Adrenal gland (tissue), 9 donors: ENCODE measurements at regions not wholly inside any gene's neighbourhood (a gene's known extent, or its start where the extent isn't known, plus 50 kb on each side); places are given as distances from the start of the nearest gene placed in this dataset.

Experiments used
- DNase-seq, 7 donors: peaks; one replicate each; pipeline ENCODE4 v3.0.0-alpha.2; 2019 to 2020
- H3K27ac ChIP-seq, 5 donors: fragments of 200-600 bp; sonication (generic) in 4 of 5; 1 replicate in 3 of 5; 2 replicates in 2 of 5; pipeline versions ENCODE4 v1.5.1 to v1.8.0; 2016 to 2020; ENCODE audit warnings: mild to moderate bottlenecking in 1 of 5
- H3K27me3 ChIP-seq: fragments of 200-600 bp; 2 replicates; pipeline ENCODE4 v1.8.0; 2021
- H3K36me3 ChIP-seq, 2 donors: fragments of 200-600 bp; replicated peaks in 1 of 2; 1 replicate in 1 of 2; 2 replicates in 1 of 2; pipeline versions ENCODE4 v1.5.1 to v1.8.0; 2018 to 2022
- H3K4me1 ChIP-seq, 2 donors: fragments of 200-600 bp; replicated peaks in 1 of 2; 1 replicate in 1 of 2; 2 replicates in 1 of 2; pipeline versions ENCODE4 v1.5.1 to v1.8.0; 2018 to 2021
- H3K4me3 ChIP-seq, 4 donors: fragments of 200-600 bp; sonication (generic) in 3 of 4; one replicate each; pipeline ENCODE4 v1.5.1; 2016 to 2018
- H3K9me3 ChIP-seq, 3 donors: fragments of 200-600 bp; sonication (generic) in 1 of 3; replicated peaks in 1 of 3; 1 replicate in 2 of 3; 2 replicates in 1 of 3; pipeline versions ENCODE4 v1.5.1 to v1.8.0; 2016 to 2021
- CTCF ChIP-seq, 6 experiments: fragments of 450-650 bp in 4 of 6; fragments of 200-600 bp in 2 of 6; sonication (generic) in 1 of 6; IDR thresholded peaks; 1 replicate in 5 of 6; 2 replicates in 1 of 6; pipeline versions ENCODE4 v1.5.1 to v1.8.0; 2016 to 2021; ENCODE audit warnings: antibody characterized with exemption in 6 of 6, mild to moderate bottlenecking in 2 of 6, moderate library complexity in 1 of 6
- POLR2A ChIP-seq, 2 donors: fragments of 450-650 bp; IDR thresholded peaks; one replicate each; pipeline ENCODE4 v1.6.1; 2017; ENCODE audit warnings: antibody characterized with exemption in 2 of 2, mild to moderate bottlenecking in 2 of 2, moderate library complexity in 1 of 2
- WGBS, 4 donors: extraction: QIAGEN DNeasy Blood & Tissue Kit in 2 of 4; methylation state at CpG; one replicate each; pipeline versions ENCODE4 v1.1.5 to v1.1.7; 2013 to 2017; 5-methylcytosine and 5-hydroxymethylcytosine counted together
- intact Hi-C, 2 donors: fragments of 100-400 bp; cut with DNase I; formaldehyde crosslinking; loops; one replicate each; pipeline versions ENCODE4 v1.14.1 to v1.15.0; 2022 to 2023
- donor health status: healthy with polysubstance abuse.
- donor health status: Bipolar disorder and iron deficiency.
- donor health status: DM: yes; HTN: yes; CAD: no.
- donor health status: DM: no; HTN: no; CAD: no.
- donor health status: DM: no; HTN: no; CAD: no.

- Histone ChIP-seq H3K9me3 (no peaks in the 10 kb centered on the region), H3K27ac (no peak overlapping the region), H3K4me1 (no peaks in the 10 kb centered on the region), H3K4me3 (no peak overlapping the region), H3K36me3 (no peaks in the 10 kb centered on the region), H3K27me3 (no peaks in the 10 kb centered on the region)
- TF ChIP-seq CTCF (IDR thresholded peaks at IDR 0.05) (no peak), POLR2A (IDR thresholded peaks at IDR 0.05) (no peak)
- DNase-seq = no peak
- intact Hi-C loops = no loop called here
Observed at GRCh38 chr4:147368948-147369347, 111.9 kb upstream of the EDNRA start.

- no peaks in the 10 kb centered on the region for H3K9me3 ChIP-seq
- no peaks in the 10 kb centered on the region for H3K36me3 ChIP-seq
- no peak overlapping the region for H3K4me3 ChIP-seq
- no peaks in the 10 kb centered on the region for H3K27me3 ChIP-seq
- WGBS, 4 donors = 65 to 90% (median 78%) methylated on average over 2 of the region's 2 CpGs
- H3K4me1 ChIP-seq = no peaks in the 10 kb centered on the region
- no peak for DNase-seq
- H3K27ac ChIP-seq = no peak overlapping the region
- TF ChIP-seq POLR2A (IDR thresholded peaks at IDR 0.05) = no peak
- no peak for TF ChIP-seq CTCF (IDR thresholded peaks at IDR 0.05)
- intact Hi-C loops = no loop called here
Observed at GRCh38 chr4:147370473-147370872, 110.4 kb upstream of the EDNRA start.

- no peak overlapping the region for H3K27ac ChIP-seq
- TF ChIP-seq CTCF (IDR thresholded peaks at IDR 0.05) = no peak
- TF ChIP-seq POLR2A (IDR thresholded peaks at IDR 0.05) = no peak
- no peak for DNase-seq
- no peaks in the 10 kb centered on the region for H3K27me3 ChIP-seq
- intact Hi-C loops = no loop called here
- no peaks in the 10 kb centered on the region for H3K4me1 ChIP-seq
- no peaks in the 10 kb centered on the region for H3K9me3 ChIP-seq
- 65 to 75% (median 70%) methylated on average over 2 of the region's 2 CpGs for WGBS, 4 donors
- no peaks in the 10 kb centered on the region for H3K36me3 ChIP-seq
- no peak overlapping the region for H3K4me3 ChIP-seq
Observed at GRCh38 chr4:147370881-147371280, 110.0 kb upstream of the EDNRA start.

GRCh38 chr4:147371661-147372060 lies 109.2 kb upstream of the EDNRA start:
- intact Hi-C loops = no loop called here
- Histone ChIP-seq H3K9me3 (no peaks in the 10 kb centered on the region), H3K27ac (no peak overlapping the region), H3K4me3 (no peak overlapping the region), H3K27me3 (no peaks in the 10 kb centered on the region), H3K4me1 (no peaks in the 10 kb centered on the region), H3K36me3 (no peaks in the 10 kb centered on the region)
- no peak for TF ChIP-seq POLR2A (IDR thresholded peaks at IDR 0.05)
- TF ChIP-seq CTCF (IDR thresholded peaks at IDR 0.05) = no peak
- DNase-seq = no peak
